ENCODE measurements at regions not wholly inside any gene's neighbourhood (a gene's known extent, or its start where the extent isn't known, plus 50 kb on each side); places are given as distances from the start of the nearest gene placed in this dataset.

DNA sequence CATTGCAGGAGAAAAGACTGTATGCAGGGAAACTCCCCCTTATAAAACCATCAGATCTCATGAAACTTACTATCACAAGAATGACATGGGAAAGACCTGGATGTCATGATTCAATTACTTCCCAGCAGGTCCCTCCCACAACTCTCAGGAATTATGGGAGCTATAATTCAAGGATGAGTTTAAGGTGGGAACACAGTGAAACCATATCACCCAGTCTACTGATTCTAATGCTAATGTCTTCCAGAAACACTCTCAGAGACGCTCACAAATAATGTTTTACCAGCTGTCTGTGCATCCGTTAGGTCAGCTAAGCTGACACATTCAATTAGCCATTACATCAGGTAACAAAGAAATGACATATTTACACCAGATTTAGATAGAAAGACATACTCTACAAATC is 637.9 kb downstream of the NLGN4Y start:
- DNase-seq (no peak), FAIRE-seq (no peak)
- Histone ChIP-seq H3K9ac (ENCODE audit: low read length in 3 of 3) (no peak overlapping the region), H3K27me3 (ENCODE audit: control insufficient read depth, insufficient read depth, low read length) (no peaks in the 10 kb centered on the region), H3K9me3 (ENCODE audit: control insufficient read depth in 2 of 3, insufficient read depth in 1 of 3, low read length in 3 of 3) (no peaks in the 10 kb centered on the region), H3K4me1 (ENCODE audit: control insufficient read depth in 2 of 3, insufficient read depth in 2 of 3, low read depth in 1 of 3, low read length in 3 of 3) (no peaks in the 10 kb centered on the region), H3K27ac (ENCODE audit: low read depth in 2 of 2, low read length in 2 of 2) (no peak overlapping the region), H3K36me3 (ENCODE audit: control insufficient read depth in 2 of 3, insufficient read depth in 3 of 3, low read length in 3 of 3) (no peaks in the 10 kb centered on the region), H3K4me3 (ENCODE audit: low read length in 3 of 3) (no peak overlapping the region)
- TF ChIP-seq, protein P1, sequence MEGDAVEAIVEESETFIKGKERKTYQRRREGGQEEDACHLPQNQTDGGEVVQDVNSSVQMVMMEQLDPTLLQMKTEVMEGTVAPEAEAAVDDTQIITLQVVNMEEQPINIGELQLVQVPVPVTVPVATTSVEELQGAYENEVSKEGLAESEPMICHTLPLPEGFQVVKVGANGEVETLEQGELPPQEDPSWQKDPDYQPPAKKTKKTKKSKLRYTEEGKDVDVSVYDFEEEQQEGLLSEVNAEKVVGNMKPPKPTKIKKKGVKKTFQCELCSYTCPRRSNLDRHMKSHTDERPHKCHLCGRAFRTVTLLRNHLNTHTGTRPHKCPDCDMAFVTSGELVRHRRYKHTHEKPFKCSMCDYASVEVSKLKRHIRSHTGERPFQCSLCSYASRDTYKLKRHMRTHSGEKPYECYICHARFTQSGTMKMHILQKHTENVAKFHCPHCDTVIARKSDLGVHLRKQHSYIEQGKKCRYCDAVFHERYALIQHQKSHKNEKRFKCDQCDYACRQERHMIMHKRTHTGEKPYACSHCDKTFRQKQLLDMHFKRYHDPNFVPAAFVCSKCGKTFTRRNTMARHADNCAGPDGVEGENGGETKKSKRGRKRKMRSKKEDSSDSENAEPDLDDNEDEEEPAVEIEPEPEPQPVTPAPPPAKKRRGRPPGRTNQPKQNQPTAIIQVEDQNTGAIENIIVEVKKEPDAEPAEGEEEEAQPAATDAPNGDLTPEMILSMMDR (IDR thresholded peaks at IDR 0.05; ENCODE audit: borderline replicate concordance, extremely low read depth, insufficient read depth): no peak
- intact Hi-C loops (cut with DNase I): no loop called here

DNA sequence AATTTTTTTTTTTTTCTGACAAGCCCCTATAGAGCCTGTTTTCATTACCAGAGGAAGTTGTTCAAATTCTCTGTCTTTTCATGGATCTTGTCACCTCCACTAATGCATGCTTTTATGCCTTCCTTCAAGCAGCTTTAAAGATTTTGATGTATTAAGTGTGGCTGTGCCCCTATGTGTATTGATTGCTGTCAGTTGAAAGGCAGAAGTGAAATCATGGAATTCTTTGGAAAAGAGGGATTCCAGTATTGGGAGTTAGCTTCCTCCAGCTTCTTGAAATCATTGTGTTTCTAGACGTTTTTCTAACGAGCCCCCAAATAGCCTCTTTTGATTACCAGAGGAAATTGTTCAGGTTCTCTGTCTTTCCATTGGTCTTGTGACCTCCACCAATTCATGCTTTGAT is 655.6 kb downstream of the NLGN4Y start:
- no peak overlapping the region for H3K27ac ChIP-seq (ENCODE audit: low read depth in 2 of 2, low read length in 2 of 2)
- TF ChIP-seq, protein P1 (IDR thresholded peaks at IDR 0.05; ENCODE audit: borderline replicate concordance, extremely low read depth, insufficient read depth): no peak
- DNase-seq (no peak), FAIRE-seq (no peak)
- intact Hi-C loops (cut with DNase I): no loop called here
- no peaks in the 10 kb centered on the region for H3K27me3 ChIP-seq (ENCODE audit: control insufficient read depth, insufficient read depth, low read length)
- no peak overlapping the region for H3K9ac ChIP-seq (ENCODE audit: low read length in 3 of 3)
- H3K9me3 ChIP-seq (ENCODE audit: control insufficient read depth in 2 of 3, insufficient read depth in 1 of 3, low read length in 3 of 3): no peaks in the 10 kb centered on the region
- H3K4me3 ChIP-seq (ENCODE audit: low read length in 3 of 3): no peak overlapping the region
- H3K4me1 ChIP-seq (ENCODE audit: control insufficient read depth in 2 of 3, insufficient read depth in 2 of 3, low read depth in 1 of 3, low read length in 3 of 3): no peaks in the 10 kb centered on the region
- H3K36me3 ChIP-seq (ENCODE audit: control insufficient read depth in 2 of 3, insufficient read depth in 3 of 3, low read length in 3 of 3): no peaks in the 10 kb centered on the region

DNA sequence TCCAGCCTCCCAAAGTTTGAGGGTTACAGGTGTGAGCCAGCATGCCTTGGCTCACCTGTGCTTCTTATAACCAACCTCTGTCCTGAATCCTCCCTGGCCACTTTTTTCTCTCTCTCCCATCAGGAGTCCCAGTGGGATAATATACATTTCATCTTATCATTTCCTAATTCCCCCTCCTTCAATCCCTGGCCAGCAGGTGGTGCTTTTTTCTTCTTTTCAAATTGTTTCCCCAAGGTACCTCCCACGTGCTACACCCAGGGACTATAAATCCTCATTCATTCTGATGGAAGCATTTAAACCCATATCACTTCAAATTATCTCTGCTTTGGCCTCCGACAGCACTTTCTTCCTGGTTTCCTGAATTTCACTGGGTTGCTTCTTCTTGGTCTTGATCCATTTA is 704.7 kb downstream of the NLGN4Y start:
- no peaks in the 10 kb centered on the region for H3K4me1 ChIP-seq (ENCODE audit: control insufficient read depth in 2 of 3, insufficient read depth in 2 of 3, low read depth in 1 of 3, low read length in 3 of 3)
- H3K27ac ChIP-seq (ENCODE audit: low read depth in 2 of 2, low read length in 2 of 2): no peak overlapping the region
- no peaks in the 10 kb centered on the region for H3K27me3 ChIP-seq (ENCODE audit: control insufficient read depth, insufficient read depth, low read length)
- no peak overlapping the region for H3K9ac ChIP-seq (ENCODE audit: low read length in 3 of 3)
- FAIRE-seq (no peak), DNase-seq (no peak)
- intact Hi-C loops (cut with DNase I): no loop called here
- no peaks in the 10 kb centered on the region for H3K9me3 ChIP-seq (ENCODE audit: control insufficient read depth in 2 of 3, insufficient read depth in 1 of 3, low read length in 3 of 3)
- H3K36me3 ChIP-seq (ENCODE audit: control insufficient read depth in 2 of 3, insufficient read depth in 3 of 3, low read length in 3 of 3): no peaks in the 10 kb centered on the region
- H3K4me3 ChIP-seq (ENCODE audit: low read length in 3 of 3): no peak overlapping the region
- TF ChIP-seq, protein P1 (IDR thresholded peaks at IDR 0.05; ENCODE audit: borderline replicate concordance, extremely low read depth, insufficient read depth): no peak

DNA sequence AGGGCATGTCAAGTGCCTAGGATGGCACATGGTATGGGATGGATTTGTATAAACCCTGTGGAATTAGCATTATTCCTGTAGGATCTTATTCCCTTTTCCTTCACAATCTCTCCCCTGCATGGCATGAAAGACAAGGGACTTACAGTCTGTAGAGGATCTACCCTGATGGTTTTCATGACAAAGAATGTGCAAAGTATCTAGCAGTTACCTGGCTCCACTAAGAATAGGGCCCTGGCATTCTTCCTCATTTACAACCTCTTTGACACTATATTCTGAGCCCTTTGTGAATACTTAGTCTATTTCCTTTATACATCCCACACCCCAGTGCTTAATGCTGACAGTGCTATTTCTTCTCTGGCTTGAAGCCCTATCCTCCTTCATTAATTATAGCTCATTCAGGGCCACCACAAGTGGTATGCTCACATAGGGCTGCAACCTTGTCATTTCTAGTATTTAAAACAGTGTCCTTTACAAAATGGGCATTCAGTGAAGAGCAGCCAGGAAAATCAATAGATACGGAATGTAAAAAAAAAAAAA is 715.3 kb downstream of the NLGN4Y start:
- no peaks in the 10 kb centered on the region for H3K36me3 ChIP-seq (ENCODE audit: control insufficient read depth in 2 of 3, insufficient read depth in 3 of 3, low read length in 3 of 3)
- H3K27ac ChIP-seq (ENCODE audit: low read depth in 2 of 2, low read length in 2 of 2): no peak overlapping the region
- H3K4me3 ChIP-seq (ENCODE audit: low read length in 3 of 3): no peak overlapping the region
- FAIRE-seq (no peak), DNase-seq (no peak)
- H3K9ac ChIP-seq (ENCODE audit: low read length in 3 of 3): no peak overlapping the region
- no peaks in the 10 kb centered on the region for H3K4me1 ChIP-seq (ENCODE audit: control insufficient read depth in 2 of 3, insufficient read depth in 2 of 3, low read depth in 1 of 3, low read length in 3 of 3)
- H3K9me3 ChIP-seq (ENCODE audit: control insufficient read depth in 2 of 3, insufficient read depth in 1 of 3, low read length in 3 of 3): no peaks in the 10 kb centered on the region
- TF ChIP-seq, protein P1 (IDR thresholded peaks at IDR 0.05; ENCODE audit: borderline replicate concordance, extremely low read depth, insufficient read depth): no peak
- no peaks in the 10 kb centered on the region for H3K27me3 ChIP-seq (ENCODE audit: control insufficient read depth, insufficient read depth, low read length)
- intact Hi-C loops (cut with DNase I): no loop called here
